OCI-LY3 (cell line): ENCODE measurements at regions not wholly inside any gene's neighbourhood (a gene's known extent, or its start where the extent isn't known, plus 50 kb on each side); places are given as distances from the start of the nearest gene placed in this dataset.

Experiments used
- EZH2phosphoT487 ChIP-seq: fragments of 200-600 bp; shearing (Covaris generic); IDR thresholded peaks from 2 replicates; pipeline ENCODE4 v1.6.1; 2018; ENCODE audit warnings: antibody characterized with exemption, mixed run types, low read depth
- TF ChIP-seq, protein P1 (sequence below): fragments of 200-600, 300-600 bp; sonication (generic); IDR thresholded peaks from 2 replicates; pipeline ENCODE4 v1.5.1; 2014; ENCODE audit warnings: antibody characterized with exemption, low read length, low read depth

DNA sequence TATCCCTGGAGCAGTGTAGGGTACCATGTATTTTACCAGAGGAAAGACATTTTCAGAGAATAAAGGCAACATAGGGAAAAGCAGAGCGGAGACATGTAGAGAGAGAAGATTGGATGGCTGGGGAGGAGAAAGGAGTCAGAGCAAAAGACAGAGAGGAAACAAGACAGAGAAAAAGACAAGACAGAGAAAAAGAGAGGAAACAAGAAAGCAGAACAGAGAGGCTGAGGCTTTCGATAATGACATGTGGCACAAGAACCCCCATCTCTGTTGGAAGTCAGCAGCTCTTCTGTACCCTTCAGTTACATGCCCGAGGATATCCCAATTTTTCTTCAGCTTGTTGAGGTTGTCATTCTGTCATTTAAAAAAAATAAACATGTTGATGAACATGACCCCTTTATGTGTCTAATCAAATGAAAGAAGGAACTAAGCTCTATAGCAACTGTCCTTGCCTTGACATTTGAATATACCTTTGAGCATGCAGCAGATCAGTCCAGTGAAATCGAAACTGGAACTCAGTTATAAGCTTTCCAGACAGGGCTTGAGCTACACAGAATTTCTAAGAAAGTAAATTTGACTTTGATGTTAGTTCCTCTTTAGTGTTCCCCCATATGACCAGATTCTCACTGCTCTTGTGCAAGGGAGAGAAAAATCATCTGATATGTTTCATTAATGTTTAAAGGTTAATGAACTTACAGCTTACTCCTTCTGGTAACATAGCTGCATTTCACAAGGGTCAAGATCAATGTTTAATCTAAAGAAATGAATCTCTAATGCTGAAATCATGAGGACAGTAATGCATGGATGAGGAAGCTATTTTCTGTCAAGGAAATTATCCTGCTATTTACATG is 75.1 kb upstream of the SP4 start:
- TF ChIP-seq, protein P1, sequence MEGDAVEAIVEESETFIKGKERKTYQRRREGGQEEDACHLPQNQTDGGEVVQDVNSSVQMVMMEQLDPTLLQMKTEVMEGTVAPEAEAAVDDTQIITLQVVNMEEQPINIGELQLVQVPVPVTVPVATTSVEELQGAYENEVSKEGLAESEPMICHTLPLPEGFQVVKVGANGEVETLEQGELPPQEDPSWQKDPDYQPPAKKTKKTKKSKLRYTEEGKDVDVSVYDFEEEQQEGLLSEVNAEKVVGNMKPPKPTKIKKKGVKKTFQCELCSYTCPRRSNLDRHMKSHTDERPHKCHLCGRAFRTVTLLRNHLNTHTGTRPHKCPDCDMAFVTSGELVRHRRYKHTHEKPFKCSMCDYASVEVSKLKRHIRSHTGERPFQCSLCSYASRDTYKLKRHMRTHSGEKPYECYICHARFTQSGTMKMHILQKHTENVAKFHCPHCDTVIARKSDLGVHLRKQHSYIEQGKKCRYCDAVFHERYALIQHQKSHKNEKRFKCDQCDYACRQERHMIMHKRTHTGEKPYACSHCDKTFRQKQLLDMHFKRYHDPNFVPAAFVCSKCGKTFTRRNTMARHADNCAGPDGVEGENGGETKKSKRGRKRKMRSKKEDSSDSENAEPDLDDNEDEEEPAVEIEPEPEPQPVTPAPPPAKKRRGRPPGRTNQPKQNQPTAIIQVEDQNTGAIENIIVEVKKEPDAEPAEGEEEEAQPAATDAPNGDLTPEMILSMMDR = no peak
- TF ChIP-seq EZH2phosphoT487 = no peak
